ENCODE measurements at regions not wholly inside any gene's neighbourhood (a gene's known extent, or its start where the extent isn't known, plus 50 kb on each side); places are given as distances from the start of the nearest gene placed in this dataset.

DNA sequence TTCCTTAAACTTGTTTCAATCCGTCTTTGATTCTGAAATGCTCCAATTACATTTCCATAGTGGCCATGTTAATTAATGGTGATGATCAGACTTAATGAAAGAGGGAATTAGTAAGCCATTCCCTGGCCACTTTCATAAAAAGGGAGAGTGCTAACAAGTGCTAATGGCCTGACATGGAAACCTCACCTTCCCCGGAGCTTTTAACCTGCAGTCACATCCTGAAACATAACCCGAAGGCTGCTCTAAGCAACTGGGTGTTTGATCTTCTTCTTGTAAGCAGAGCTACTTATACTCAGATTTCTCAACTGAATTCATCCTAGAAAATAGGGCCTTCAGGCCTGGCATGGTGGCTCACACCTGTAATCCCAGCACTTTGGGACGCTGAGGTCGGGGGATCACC lies 67.1 kb upstream of the ZMYND8 start:
- TF ChIP-seq, protein P1, sequence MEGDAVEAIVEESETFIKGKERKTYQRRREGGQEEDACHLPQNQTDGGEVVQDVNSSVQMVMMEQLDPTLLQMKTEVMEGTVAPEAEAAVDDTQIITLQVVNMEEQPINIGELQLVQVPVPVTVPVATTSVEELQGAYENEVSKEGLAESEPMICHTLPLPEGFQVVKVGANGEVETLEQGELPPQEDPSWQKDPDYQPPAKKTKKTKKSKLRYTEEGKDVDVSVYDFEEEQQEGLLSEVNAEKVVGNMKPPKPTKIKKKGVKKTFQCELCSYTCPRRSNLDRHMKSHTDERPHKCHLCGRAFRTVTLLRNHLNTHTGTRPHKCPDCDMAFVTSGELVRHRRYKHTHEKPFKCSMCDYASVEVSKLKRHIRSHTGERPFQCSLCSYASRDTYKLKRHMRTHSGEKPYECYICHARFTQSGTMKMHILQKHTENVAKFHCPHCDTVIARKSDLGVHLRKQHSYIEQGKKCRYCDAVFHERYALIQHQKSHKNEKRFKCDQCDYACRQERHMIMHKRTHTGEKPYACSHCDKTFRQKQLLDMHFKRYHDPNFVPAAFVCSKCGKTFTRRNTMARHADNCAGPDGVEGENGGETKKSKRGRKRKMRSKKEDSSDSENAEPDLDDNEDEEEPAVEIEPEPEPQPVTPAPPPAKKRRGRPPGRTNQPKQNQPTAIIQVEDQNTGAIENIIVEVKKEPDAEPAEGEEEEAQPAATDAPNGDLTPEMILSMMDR (conservative IDR thresholded peaks at IDR 0.05 in 1 of 2, IDR thresholded peaks at IDR 0.05 in 1 of 2; ENCODE audit: extremely low read depth in 1 of 2, insufficient read depth in 1 of 2, low read depth in 1 of 2, low read length in 2 of 2) = no peak
- TF ChIP-seq EZH2 (IDR thresholded peaks at IDR 0.05; ENCODE audit: borderline replicate concordance, low read length) = no peak
